HL-60 (cell line): ENCODE measurements at regions not wholly inside any gene's neighbourhood (a gene's known extent, or its start where the extent isn't known, plus 50 kb on each side); places are given as distances from the start of the nearest gene placed in this dataset.

ENCODE experiments used
- DNase-seq, 2 experiments: peaks; one replicate each; pipeline ENCODE4 v3.0.0-alpha.2; 2010 to 2020; ENCODE audit warnings: low read depth in 1 of 2, low spot score in 1 of 2
- H3K27ac ChIP-seq: fragments of 250-450 bp; sonication (Bioruptor Pico); replicated peaks from 2 replicates; pipeline ENCODE4 v1.5.1; 2020; ENCODE audit warnings: mild to moderate bottlenecking, moderate library complexity
- H3K27me3 ChIP-seq: fragments of 250-450 bp; sonication (Bioruptor Pico); 2 replicates; pipeline ENCODE4 v1.5.1; 2021; ENCODE audit warnings: mild to moderate bottlenecking, moderate library complexity; ENCODE audit not compliant: insufficient read depth, poor library complexity, severe bottlenecking
- H3K4me3 ChIP-seq: replicated peaks from 2 replicates; pipeline ENCODE4 v1.5.1; 2011; ENCODE audit warnings: mild to moderate bottlenecking, control low read depth, low read length; ENCODE audit not compliant: insufficient read depth
- CTCF ChIP-seq: IDR thresholded peaks from one replicate; pipeline ENCODE4 v1.5.1; 2011; ENCODE audit warnings: low read length, control low read depth, inconsistent platforms; ENCODE audit not compliant: insufficient read depth
- GABPA ChIP-seq: IDR thresholded peaks from 2 replicates; pipeline ENCODE4 v1.6.1; 2012; ENCODE audit warnings: low read depth
- POLR2AphosphoS5 ChIP-seq: IDR thresholded peaks from 2 replicates; pipeline ENCODE4 v1.6.1; 2012; ENCODE audit warnings: low read depth
- REST ChIP-seq: IDR thresholded peaks from 2 replicates; pipeline ENCODE4 v1.6.1; 2012; ENCODE audit warnings: low read depth; ENCODE audit not compliant: insufficient replicate concordance
- SPI1 ChIP-seq: IDR thresholded peaks from 2 replicates; pipeline ENCODE4 v1.6.1; 2012; ENCODE audit warnings: low read depth, mild to moderate bottlenecking, borderline replicate concordance

- no peak for TF ChIP-seq REST
- TF ChIP-seq POLR2AphosphoS5, result no peak
- no peak for TF ChIP-seq SPI1
- TF ChIP-seq GABPA, result no peak
- no peak for TF ChIP-seq CTCF
- no peak overlapping the region for H3K4me3 ChIP-seq
- no peaks in the 10 kb centered on the region for H3K27me3 ChIP-seq
- DNase-seq, result no peak
- no peak overlapping the region for H3K27ac ChIP-seq
Measured at GRCh38 chr2:8103085-8103708, 578.7 kb upstream of the ID2 start.

- Histone ChIP-seq H3K27ac (no peak overlapping the region), H3K4me3 (no peak overlapping the region), H3K27me3 (no peaks in the 10 kb centered on the region)
- no peak for DNase-seq
- TF ChIP-seq SPI1 (no peak), GABPA (no peak), CTCF (no peak), REST (no peak), POLR2AphosphoS5 (no peak)
Measured at GRCh38 chr2:8107150-8107549, 574.7 kb upstream of the ID2 start.

- TF ChIP-seq GABPA (no peak), SPI1 (peak; percentile 29; the same call in 1 of the 2 replicates), REST (no peak)
- no peak overlapping the region for H3K4me3 ChIP-seq
- peak in 1 of 2 experiments; percentile 3 for DNase-seq
Measured at GRCh38 chr2:8107621-8108378, 574.1 kb upstream of the ID2 start.

More at GRCh38 chr2:8107621-8108378, 574.1 kb upstream of the ID2 start:
- Histone ChIP-seq H3K27ac (no peak overlapping the region), H3K27me3 (no peaks in the 10 kb centered on the region)
